PFSK-1 (cell line): ENCODE measurements at regions not wholly inside any gene's neighbourhood (a gene's known extent, or its start where the extent isn't known, plus 50 kb on each side); places are given as distances from the start of the nearest gene placed in this dataset.

Experiments used
- FOXP2 ChIP-seq: optimal IDR thresholded peaks from 2 replicates; pipeline ENCODE3; 2011; ENCODE audit warnings: borderline replicate concordance, control low read depth, inconsistent platforms; ENCODE audit not compliant: insufficient read depth; ENCODE audit errors: extremely low read length, extremely low read depth
- POLR2AphosphoS5 ChIP-seq: IDR thresholded peaks from 2 replicates; pipeline ENCODE4 v1.6.1; 2012; ENCODE audit warnings: low read depth, mild to moderate bottlenecking, control low read depth, low read length, moderate library complexity
- REST ChIP-seq, 2 experiments: IDR thresholded peaks; 2 replicates each; pipeline versions ENCODE4 v1.6.1 to v1.8.0; 2011 to 2012; ENCODE audit warnings: low read depth in 2 of 2, low read length in 2 of 2, control low read depth in 1 of 2, inconsistent platforms in 1 of 2, mild to moderate bottlenecking in 1 of 2, moderate library complexity in 1 of 2; ENCODE audit not compliant: insufficient read depth in 1 of 2
- SIN3A ChIP-seq: IDR thresholded peaks from 2 replicates; pipeline ENCODE4 v1.6.1; 2012; ENCODE audit warnings: mild to moderate bottlenecking, low read length, moderate library complexity, borderline replicate concordance; ENCODE audit not compliant: insufficient read depth
- TAF1 ChIP-seq: IDR thresholded peaks from 2 replicates; pipeline ENCODE4 v1.6.1; 2012; ENCODE audit warnings: low read length, control low read depth, borderline replicate concordance; ENCODE audit not compliant: insufficient read depth

GRCh38 chr2:761384-761783, 84.2 kb upstream of the TMEM18 start:
- no peak for TF ChIP-seq POLR2AphosphoS5
- TF ChIP-seq REST (IDR thresholded peaks at IDR 0.05; ENCODE audit: insufficient read depth in 1 of 2, low read depth in 2 of 2, low read length in 2 of 2): no peak
- no peak for TF ChIP-seq TAF1
- no peak for TF ChIP-seq SIN3A
- no peak for TF ChIP-seq FOXP2
